ENCODE measurements at regions not wholly inside any gene's neighbourhood (a gene's known extent, or its start where the extent isn't known, plus 50 kb on each side); places are given as distances from the start of the nearest gene placed in this dataset.

DNA sequence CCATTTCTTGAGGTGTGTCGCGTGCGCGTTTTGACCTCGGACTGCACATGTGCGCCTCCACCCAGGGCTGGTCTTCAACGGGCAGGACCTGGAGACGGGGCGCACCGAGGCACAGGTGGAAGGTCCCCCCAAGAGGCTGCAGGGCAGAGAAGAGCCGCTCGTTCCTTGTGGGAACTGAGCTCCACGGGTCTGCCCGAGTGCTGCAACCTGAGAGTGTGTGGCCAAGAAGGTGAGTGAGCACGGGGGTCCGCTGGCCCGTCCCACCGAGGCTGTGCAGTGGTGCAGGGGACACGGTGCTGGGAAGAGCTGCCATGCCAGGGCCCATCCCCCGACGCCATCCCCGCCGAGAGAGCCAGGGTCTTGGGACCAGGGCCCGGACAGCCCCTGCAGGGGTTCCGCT, 268.3 kb downstream of the GALR1 start:
- no peaks in the 10 kb centered on the region for H3K4me1 ChIP-seq (ENCODE audit: low read depth, poor library complexity, severe bottlenecking)
- H3K4me3 ChIP-seq (IDR thresholded peaks at IDR 0.05; ENCODE audit: insufficient read depth, low read depth, low read length), result no peak overlapping the region
- H3K27ac ChIP-seq, result no peak overlapping the region
- no peaks in the 10 kb centered on the region for H3K79me2 ChIP-seq (ENCODE audit: insufficient read depth, low read depth)
- H4K20me1 ChIP-seq (ENCODE audit: insufficient read depth), result no peaks in the 10 kb centered on the region
- TF ChIP-seq, protein P1, sequence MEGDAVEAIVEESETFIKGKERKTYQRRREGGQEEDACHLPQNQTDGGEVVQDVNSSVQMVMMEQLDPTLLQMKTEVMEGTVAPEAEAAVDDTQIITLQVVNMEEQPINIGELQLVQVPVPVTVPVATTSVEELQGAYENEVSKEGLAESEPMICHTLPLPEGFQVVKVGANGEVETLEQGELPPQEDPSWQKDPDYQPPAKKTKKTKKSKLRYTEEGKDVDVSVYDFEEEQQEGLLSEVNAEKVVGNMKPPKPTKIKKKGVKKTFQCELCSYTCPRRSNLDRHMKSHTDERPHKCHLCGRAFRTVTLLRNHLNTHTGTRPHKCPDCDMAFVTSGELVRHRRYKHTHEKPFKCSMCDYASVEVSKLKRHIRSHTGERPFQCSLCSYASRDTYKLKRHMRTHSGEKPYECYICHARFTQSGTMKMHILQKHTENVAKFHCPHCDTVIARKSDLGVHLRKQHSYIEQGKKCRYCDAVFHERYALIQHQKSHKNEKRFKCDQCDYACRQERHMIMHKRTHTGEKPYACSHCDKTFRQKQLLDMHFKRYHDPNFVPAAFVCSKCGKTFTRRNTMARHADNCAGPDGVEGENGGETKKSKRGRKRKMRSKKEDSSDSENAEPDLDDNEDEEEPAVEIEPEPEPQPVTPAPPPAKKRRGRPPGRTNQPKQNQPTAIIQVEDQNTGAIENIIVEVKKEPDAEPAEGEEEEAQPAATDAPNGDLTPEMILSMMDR (conservative IDR thresholded peaks at IDR 0.05; ENCODE audit: low read depth, low read length), result no peak
- no peak overlapping the region for H3K9ac ChIP-seq
- H2AFZ ChIP-seq (ENCODE audit: low read depth), result no peak overlapping the region
- H3K27me3 ChIP-seq (ENCODE audit: insufficient read depth, low read depth), result no peaks in the 10 kb centered on the region
- H3K36me3 ChIP-seq (ENCODE audit: insufficient read depth), result no peaks in the 10 kb centered on the region
- no peak overlapping the region for H3K4me2 ChIP-seq

- H3K4me3 ChIP-seq (IDR thresholded peaks at IDR 0.05; ENCODE audit: insufficient read depth, low read depth, low read length), result no peak overlapping the region
- no peak overlapping the region for H2AFZ ChIP-seq (ENCODE audit: low read depth)
- H4K20me1 ChIP-seq (ENCODE audit: insufficient read depth), result no peaks in the 10 kb centered on the region
- no peaks in the 10 kb centered on the region for H3K27me3 ChIP-seq (ENCODE audit: insufficient read depth, low read depth)
- TF ChIP-seq, protein P1 (conservative IDR thresholded peaks at IDR 0.05; ENCODE audit: low read depth, low read length), result no peak
- H3K9ac ChIP-seq, result no peak overlapping the region
- H3K79me2 ChIP-seq (ENCODE audit: insufficient read depth, low read depth), result no peaks in the 10 kb centered on the region
- H3K27ac ChIP-seq, result no peak overlapping the region
- no peaks in the 10 kb centered on the region for H3K4me1 ChIP-seq (ENCODE audit: low read depth, poor library complexity, severe bottlenecking)
- H3K36me3 ChIP-seq (ENCODE audit: insufficient read depth), result no peaks in the 10 kb centered on the region
- H3K4me2 ChIP-seq, result no peak overlapping the region
Measured at GRCh38 chr18:77520767-77521166, 271.1 kb downstream of the GALR1 start.

GRCh38 chr18:77522051-77522675, 272.5 kb downstream of the GALR1 start:
- H3K4me2 ChIP-seq, result no peak overlapping the region

DNA sequence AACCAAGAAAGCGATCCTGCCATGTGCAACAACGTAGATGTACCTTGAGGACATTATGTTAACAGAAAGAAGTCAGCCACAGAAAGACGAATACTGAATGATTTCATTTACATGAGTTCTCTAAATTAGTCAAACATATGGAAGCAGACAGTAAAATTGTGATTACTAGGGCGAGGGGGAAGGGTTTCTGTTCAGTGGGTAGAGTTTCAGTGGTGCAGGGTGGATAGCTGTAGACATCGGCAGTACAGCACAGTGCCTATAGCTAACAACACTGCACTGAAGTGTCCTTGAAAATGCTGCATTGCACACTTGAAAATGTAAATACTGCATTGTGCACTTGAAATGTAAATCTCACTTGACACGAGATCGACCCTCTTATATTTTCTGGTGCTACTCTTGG, 275.3 kb downstream of the GALR1 start:
- no peak overlapping the region for H2AFZ ChIP-seq (ENCODE audit: low read depth)
- no peaks in the 10 kb centered on the region for H3K79me2 ChIP-seq (ENCODE audit: insufficient read depth, low read depth)
- no peak overlapping the region for H3K9ac ChIP-seq
- no peaks in the 10 kb centered on the region for H3K4me1 ChIP-seq (ENCODE audit: low read depth, poor library complexity, severe bottlenecking)
- TF ChIP-seq, protein P1 (conservative IDR thresholded peaks at IDR 0.05; ENCODE audit: low read depth, low read length), result no peak
- no peak overlapping the region for H3K4me2 ChIP-seq
- no peaks in the 10 kb centered on the region for H3K36me3 ChIP-seq (ENCODE audit: insufficient read depth)
- H3K27ac ChIP-seq, result no peak overlapping the region
- no peaks in the 10 kb centered on the region for H4K20me1 ChIP-seq (ENCODE audit: insufficient read depth)
- no peak overlapping the region for H3K4me3 ChIP-seq (IDR thresholded peaks at IDR 0.05; ENCODE audit: insufficient read depth, low read depth, low read length)
- H3K27me3 ChIP-seq (ENCODE audit: insufficient read depth, low read depth), result no peaks in the 10 kb centered on the region

More at GRCh38 chr18:77522051-77522675, 272.5 kb downstream of the GALR1 start:
- no peak overlapping the region for H3K4me3 ChIP-seq (IDR thresholded peaks at IDR 0.05; ENCODE audit: insufficient read depth, low read depth, low read length)
- H3K27ac ChIP-seq, result no peak overlapping the region
- no peaks in the 10 kb centered on the region for H3K79me2 ChIP-seq (ENCODE audit: insufficient read depth, low read depth)
- no peaks in the 10 kb centered on the region for H3K36me3 ChIP-seq (ENCODE audit: insufficient read depth)
- TF ChIP-seq, protein P1 (conservative IDR thresholded peaks at IDR 0.05; ENCODE audit: low read depth, low read length), result no peak
- H3K9ac ChIP-seq, result no peak overlapping the region
- no peaks in the 10 kb centered on the region for H3K27me3 ChIP-seq (ENCODE audit: insufficient read depth, low read depth)
- no peaks in the 10 kb centered on the region for H3K4me1 ChIP-seq (ENCODE audit: low read depth, poor library complexity, severe bottlenecking)
- no peak overlapping the region for H2AFZ ChIP-seq (ENCODE audit: low read depth)
- no peaks in the 10 kb centered on the region for H4K20me1 ChIP-seq (ENCODE audit: insufficient read depth)

All from KMS-11 (cell line).